ENCODE measurements at regions not wholly inside any gene's neighbourhood (a gene's known extent, or its start where the extent isn't known, plus 50 kb on each side); places are given as distances from the start of the nearest gene placed in this dataset.

DNA sequence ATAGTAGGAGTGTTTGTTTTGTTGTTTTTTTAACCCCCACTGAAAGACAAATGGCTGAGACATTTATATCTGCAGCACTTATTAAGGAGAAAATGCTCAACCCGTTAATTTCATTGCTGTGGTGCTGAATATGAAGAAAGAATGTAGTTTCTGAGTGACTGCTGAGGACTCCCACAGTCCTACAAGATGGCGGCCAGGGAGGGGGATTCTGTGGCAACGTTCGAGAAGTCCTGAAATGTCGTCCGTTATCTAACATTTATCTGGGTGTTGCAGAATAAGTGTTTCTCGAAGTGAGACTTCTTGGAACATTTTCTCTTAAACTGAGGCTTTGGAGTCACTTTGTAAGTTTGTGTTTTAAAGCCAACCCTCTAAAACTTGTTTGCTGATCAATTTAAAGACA is 530.4 kb downstream of the XYLT1 start:
- TF ChIP-seq, protein P1, sequence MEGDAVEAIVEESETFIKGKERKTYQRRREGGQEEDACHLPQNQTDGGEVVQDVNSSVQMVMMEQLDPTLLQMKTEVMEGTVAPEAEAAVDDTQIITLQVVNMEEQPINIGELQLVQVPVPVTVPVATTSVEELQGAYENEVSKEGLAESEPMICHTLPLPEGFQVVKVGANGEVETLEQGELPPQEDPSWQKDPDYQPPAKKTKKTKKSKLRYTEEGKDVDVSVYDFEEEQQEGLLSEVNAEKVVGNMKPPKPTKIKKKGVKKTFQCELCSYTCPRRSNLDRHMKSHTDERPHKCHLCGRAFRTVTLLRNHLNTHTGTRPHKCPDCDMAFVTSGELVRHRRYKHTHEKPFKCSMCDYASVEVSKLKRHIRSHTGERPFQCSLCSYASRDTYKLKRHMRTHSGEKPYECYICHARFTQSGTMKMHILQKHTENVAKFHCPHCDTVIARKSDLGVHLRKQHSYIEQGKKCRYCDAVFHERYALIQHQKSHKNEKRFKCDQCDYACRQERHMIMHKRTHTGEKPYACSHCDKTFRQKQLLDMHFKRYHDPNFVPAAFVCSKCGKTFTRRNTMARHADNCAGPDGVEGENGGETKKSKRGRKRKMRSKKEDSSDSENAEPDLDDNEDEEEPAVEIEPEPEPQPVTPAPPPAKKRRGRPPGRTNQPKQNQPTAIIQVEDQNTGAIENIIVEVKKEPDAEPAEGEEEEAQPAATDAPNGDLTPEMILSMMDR (IDR thresholded peaks at IDR 0.05): no peak
- no peak for TF ChIP-seq POLR2A (IDR thresholded peaks at IDR 0.05)

Measured in uterus (tissue), 2 donors.